Naive thymus-derived CD4-positive, alpha-beta T cell (primary cell): ENCODE measurements at regions not wholly inside any gene's neighbourhood (a gene's known extent, or its start where the extent isn't known, plus 50 kb on each side); places are given as distances from the start of the nearest gene placed in this dataset.

Source experiments
- ATAC-seq: fragments of 150-1000 bp; cut with Tn5 transposase; 2 replicates; pipeline ENCODE4 v1.10.0; 2021; ENCODE audit warnings: mild to moderate bottlenecking, moderate library complexity
- CTCF ChIA-PET: fragments of 350-600 bp; sonication (Branson Sonifier 250); formaldehyde crosslinking; loops from one replicate; lab custom pipeline; 2021; ENCODE audit warnings: antibody characterized with exemption; lab: Charles Lee
- POLR2A ChIA-PET: fragments of 350-600 bp; sonication (Branson Sonifier 250); formaldehyde crosslinking; loops from one replicate; lab custom pipeline; 2021; ENCODE audit warnings: antibody characterized with exemption, inconsistent platforms; lab: Charles Lee
- DNase-seq, 9 donors: peaks; one replicate each; pipeline versions ENCODE4 v3.0.0 to v3.0.0-alpha.2; 2020 to 2022; ENCODE audit warnings: mixed read lengths in 1 of 9
- H3K27ac ChIP-seq: one replicate; pipeline ENCODE4 v1.7.0; 2013; ENCODE audit warnings: mild to moderate bottlenecking, low read depth, low read length, moderate library complexity
- H3K27me3 ChIP-seq, 2 donors: one replicate each; pipeline ENCODE4 v1.7.0; 2013; ENCODE audit warnings: low read length in 2 of 2, mild to moderate bottlenecking in 2 of 2, moderate library complexity in 2 of 2; ENCODE audit not compliant: control insufficient read depth in 2 of 2, insufficient read depth in 2 of 2
- H3K36me3 ChIP-seq, 3 experiments: 1 replicate in 2 of 3; 2 replicates in 1 of 3; pipeline ENCODE4 v1.7.0; 2013; ENCODE audit warnings: low read length in 3 of 3, mild to moderate bottlenecking in 3 of 3, moderate library complexity in 1 of 3; ENCODE audit not compliant: insufficient read depth in 3 of 3, control insufficient read depth in 2 of 3
- H3K4me1 ChIP-seq, 2 donors: one replicate each; pipeline ENCODE4 v1.7.0; 2013; ENCODE audit warnings: low read length in 2 of 2, mild to moderate bottlenecking in 2 of 2, moderate library complexity in 1 of 2; ENCODE audit not compliant: control insufficient read depth in 2 of 2, insufficient read depth in 2 of 2
- H3K4me3 ChIP-seq: 2 replicates; pipeline ENCODE4 v1.7.0; 2013; ENCODE audit warnings: mild to moderate bottlenecking, low read length
- H3K9me3 ChIP-seq, 3 experiments: 1 replicate in 2 of 3; 2 replicates in 1 of 3; pipeline ENCODE4 v1.7.0; 2013; ENCODE audit warnings: low read length in 3 of 3; ENCODE audit not compliant: control insufficient read depth in 2 of 3
- H3K27ac Mint-ChIP-seq, 9 donors: one replicate each; pipeline ENCODE4 v1.8.0; 2020 to 2022; ENCODE audit warnings: mixed read lengths in 9 of 9, mild to moderate bottlenecking in 8 of 9, moderate library complexity in 5 of 9, inconsistent platforms in 2 of 9
- H3K27me3 Mint-ChIP-seq, 5 donors: one replicate each; pipeline ENCODE4 v1.8.0; 2021 to 2022; ENCODE audit warnings: mixed read lengths in 5 of 5, mild to moderate bottlenecking in 1 of 5
- H3K36me3 Mint-ChIP-seq, 5 donors: one replicate each; pipeline ENCODE4 v1.8.0; 2020 to 2022; ENCODE audit warnings: mixed read lengths in 5 of 5, mild to moderate bottlenecking in 3 of 5, inconsistent platforms in 1 of 5
- H3K4me1 Mint-ChIP-seq, 7 donors: one replicate each; pipeline ENCODE4 v1.8.0; 2020 to 2022; ENCODE audit warnings: mixed read lengths in 7 of 7, mild to moderate bottlenecking in 3 of 7, inconsistent platforms in 1 of 7
- H3K4me3 Mint-ChIP-seq, 10 donors: one replicate each; pipeline ENCODE4 v1.8.0; 2020 to 2022; ENCODE audit warnings: mild to moderate bottlenecking in 10 of 10, mixed read lengths in 10 of 10, moderate library complexity in 6 of 10, inconsistent platforms in 2 of 10
- H3K9me3 Mint-ChIP-seq, 11 donors: one replicate each; pipeline ENCODE4 v1.8.0; 2020 to 2022; ENCODE audit warnings: mixed read lengths in 11 of 11, mild to moderate bottlenecking in 4 of 11, inconsistent platforms in 1 of 11, moderate library complexity in 1 of 11
- intact Hi-C, 2 donors: fragments of 100-400 bp; cut with micrococcal nuclease; formaldehyde crosslinking; loops; one replicate each; pipeline ENCODE4 v1.15.1; 2023

DNA sequence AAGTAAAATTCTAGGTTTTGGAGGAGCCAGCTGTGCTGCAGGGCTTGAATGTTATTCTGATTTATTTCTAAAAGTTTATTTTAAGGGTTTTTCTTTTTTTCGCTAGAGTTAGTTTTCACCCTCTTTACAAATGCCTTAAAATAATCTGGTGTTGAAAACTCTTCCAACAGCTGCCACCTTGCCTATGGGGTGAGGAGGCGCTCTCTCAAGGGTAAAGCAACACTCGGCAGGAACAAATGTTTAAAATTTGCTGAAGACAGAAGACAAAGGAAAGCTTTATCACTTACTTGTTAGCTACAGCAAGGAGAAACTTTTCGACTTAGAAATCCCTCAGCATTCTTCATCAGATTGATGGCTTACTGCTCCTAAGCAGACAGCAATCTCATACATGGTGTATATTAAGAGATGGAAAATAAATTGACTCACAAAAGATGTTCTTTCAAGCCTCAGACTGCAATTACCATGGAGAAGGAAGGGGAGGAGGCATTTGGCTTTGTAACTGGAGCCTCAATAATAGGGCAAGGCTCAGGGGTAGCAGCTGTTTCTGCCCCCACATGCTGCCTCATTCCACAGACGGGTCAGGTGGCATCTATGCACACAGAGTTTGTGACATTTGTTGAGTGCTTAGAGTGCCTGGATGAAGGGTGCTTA, 79.8 kb upstream of the RALGPS2 start:
- Mint-ChIP-seq H3K27me3 (peaks cover 2 to 23% (median 12%) of the 10 kb centered on the region in 5 donors), H3K4me1 (no peaks in the 10 kb centered on the region), H3K9me3 (peaks cover 0 to 4% (median 0%) of the 10 kb centered on the region in 11 donors), H3K27ac (no peak overlapping the region), H3K4me3 (no peak overlapping the region), H3K36me3 (no peaks in the 10 kb centered on the region)
- ChIA-PET POLR2A (no interaction called here), CTCF (no interaction called here)
- DNase-seq (no peak), ATAC-seq (no peak)
- no peaks in the 10 kb centered on the region for H3K4me1 ChIP-seq
- no peaks in the 10 kb centered on the region for H3K27me3 ChIP-seq
- H3K4me3 ChIP-seq = no peak overlapping the region
- intact Hi-C loops = no loop called here
- no peak overlapping the region for H3K27ac ChIP-seq
- no peaks in the 10 kb centered on the region for H3K9me3 ChIP-seq
- H3K36me3 ChIP-seq = no peaks in the 10 kb centered on the region

DNA sequence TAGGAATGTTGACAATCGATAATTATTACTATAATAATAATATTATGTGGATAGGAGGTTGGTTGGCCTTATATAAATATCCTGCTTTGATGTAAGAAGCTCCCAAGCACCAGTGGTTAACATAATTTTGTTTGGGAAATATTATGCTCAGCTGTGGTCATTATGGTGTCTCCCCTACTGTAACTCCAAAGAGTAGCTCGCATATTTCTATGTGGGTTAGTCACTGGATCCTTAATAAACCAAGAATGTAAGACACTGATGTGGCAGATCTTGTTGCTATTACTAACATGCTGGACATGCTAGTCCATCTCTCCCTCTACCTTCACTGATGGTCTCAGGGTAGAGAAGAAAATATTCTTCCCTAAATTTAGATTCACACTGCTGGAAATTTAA, 79.2 kb upstream of the RALGPS2 start:
- ATAC-seq (no peak), DNase-seq (no peak)
- intact Hi-C loops = no loop called here
- Mint-ChIP-seq H3K36me3 (no peaks in the 10 kb centered on the region), H3K27me3 (peaks cover 2 to 28% (median 17%) of the 10 kb centered on the region in 5 donors), H3K27ac (no peak overlapping the region), H3K4me3 (no peak overlapping the region), H3K4me1 (no peaks in the 10 kb centered on the region), H3K9me3 (peaks cover 0 to 4% (median 0%) of the 10 kb centered on the region in 11 donors)
- ChIA-PET CTCF (no interaction called here), POLR2A (no interaction called here)
- Histone ChIP-seq H3K36me3 (no peaks in the 10 kb centered on the region), H3K4me3 (no peak overlapping the region), H3K9me3 (no peaks in the 10 kb centered on the region), H3K27me3 (no peaks in the 10 kb centered on the region), H3K27ac (no peak overlapping the region), H3K4me1 (no peaks in the 10 kb centered on the region)

DNA sequence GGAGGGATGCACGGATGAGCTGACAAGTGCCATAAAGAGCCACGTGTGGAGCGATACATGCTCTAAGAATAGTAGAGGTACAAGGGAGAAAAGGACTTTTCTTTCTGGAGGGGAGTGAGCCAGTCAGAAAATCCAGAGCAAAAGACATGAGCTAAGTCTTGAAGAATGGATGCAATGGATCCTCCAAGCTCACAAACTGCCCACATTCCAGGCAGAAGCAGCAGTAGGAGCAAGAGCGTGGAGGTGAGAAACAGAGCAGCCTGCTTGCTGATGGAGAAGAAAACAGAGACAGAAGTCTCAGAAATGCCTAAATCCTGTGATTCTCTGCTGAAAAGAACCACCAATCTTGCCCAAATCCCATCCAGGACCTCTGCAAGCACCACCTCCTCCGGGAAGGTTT, 78.2 kb upstream of the RALGPS2 start:
- intact Hi-C loops = no loop called here
- Mint-ChIP-seq H3K4me3 (no peak overlapping the region), H3K36me3 (no peaks in the 10 kb centered on the region), H3K9me3 (peaks cover 0 to 4% (median 0%) of the 10 kb centered on the region in 11 donors), H3K27ac (peak overlapping the region in 1 of 9 donors; percentile 63), H3K4me1 (no peaks in the 10 kb centered on the region), H3K27me3 (peaks cover 2 to 37% (median 25%) of the 10 kb centered on the region in 5 donors)
- Histone ChIP-seq H3K36me3 (no peaks in the 10 kb centered on the region), H3K27ac (no peak overlapping the region), H3K4me1 (no peaks in the 10 kb centered on the region), H3K4me3 (no peak overlapping the region), H3K9me3 (no peaks in the 10 kb centered on the region), H3K27me3 (no peaks in the 10 kb centered on the region)
- no peak for ATAC-seq
- POLR2A ChIA-PET = no interaction called here
- CTCF ChIA-PET = no interaction called here
- no peak for DNase-seq

DNA sequence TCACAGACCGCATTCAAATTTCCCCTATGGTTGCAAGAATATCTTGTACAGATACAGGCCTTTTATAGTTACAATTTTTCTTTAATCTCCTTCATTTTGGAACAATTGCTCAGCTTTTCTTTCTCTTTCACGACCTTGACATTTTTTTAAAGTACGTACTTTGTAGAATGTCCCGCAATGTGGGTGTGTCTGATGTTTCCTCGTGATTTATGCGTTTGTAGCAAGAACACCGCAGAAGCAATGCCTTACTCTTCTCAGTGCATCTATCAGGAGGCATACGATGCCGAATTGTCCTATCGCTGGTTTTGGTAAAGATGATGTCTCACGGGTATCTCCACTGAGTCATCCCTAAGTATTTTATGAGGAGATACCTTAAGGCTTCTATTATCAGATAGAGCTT, 76.9 kb upstream of the RALGPS2 start:
- Histone ChIP-seq H3K27me3 (no peaks in the 10 kb centered on the region), H3K4me1 (no peaks in the 10 kb centered on the region), H3K36me3 (no peaks in the 10 kb centered on the region), H3K9me3 (no peaks in the 10 kb centered on the region), H3K27ac (no peak overlapping the region), H3K4me3 (no peak overlapping the region)
- POLR2A ChIA-PET = no interaction called here
- intact Hi-C loops = no loop called here
- DNase-seq (no peak), ATAC-seq (no peak)
- Mint-ChIP-seq H3K4me1 (no peaks in the 10 kb centered on the region), H3K9me3 (peaks cover 0 to 4% (median 0%) of the 10 kb centered on the region in 11 donors), H3K4me3 (no peak overlapping the region), H3K27me3 (peaks cover 2 to 41% (median 30%) of the 10 kb centered on the region in 5 donors), H3K27ac (no peak overlapping the region), H3K36me3 (no peaks in the 10 kb centered on the region)
- CTCF ChIA-PET = no interaction called here

DNA sequence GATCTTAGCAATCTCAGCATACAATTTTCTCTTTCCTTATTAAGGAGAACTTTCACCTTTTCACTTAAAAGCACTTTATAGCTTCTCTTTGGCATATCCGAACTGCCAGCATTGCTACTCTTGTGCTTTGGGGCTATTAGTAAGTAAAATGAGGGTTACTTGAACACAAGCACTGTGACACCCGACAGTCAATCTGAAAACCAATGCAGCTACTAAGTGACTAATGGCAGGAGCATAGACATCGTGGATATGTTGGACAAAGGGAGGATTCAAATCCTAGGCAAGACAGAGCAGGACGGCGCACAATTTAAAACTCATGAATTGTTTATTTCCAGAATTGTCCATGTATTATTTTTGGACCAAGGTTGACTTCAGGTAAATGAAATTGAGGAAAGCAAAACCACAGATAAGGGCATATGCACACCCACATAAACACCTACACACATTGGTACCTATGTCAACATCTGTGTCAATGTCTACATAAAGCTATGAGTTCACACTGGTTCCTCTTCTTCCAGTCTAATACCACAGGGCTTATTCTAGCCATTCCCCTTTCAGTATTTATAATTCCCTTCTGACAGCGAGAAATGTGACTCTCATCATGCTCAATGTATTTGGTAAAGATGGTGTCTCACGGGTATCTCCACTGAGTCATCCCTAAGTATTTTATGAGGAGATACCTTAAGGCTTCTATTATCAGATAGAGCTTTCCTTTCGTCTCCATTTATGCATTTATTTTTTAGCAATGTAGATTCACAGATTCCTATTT, 75.3 kb upstream of the RALGPS2 start:
- POLR2A ChIA-PET = no interaction called here
- ATAC-seq (no peak), DNase-seq (no peak)
- Histone ChIP-seq H3K36me3 (no peaks in the 10 kb centered on the region), H3K4me3 (no peak overlapping the region), H3K27me3 (no peaks in the 10 kb centered on the region), H3K27ac (no peak overlapping the region), H3K9me3 (no peaks in the 10 kb centered on the region), H3K4me1 (no peaks in the 10 kb centered on the region)
- peaks cover 0 to 4% (median 0%) of the 10 kb centered on the region in 11 donors for H3K9me3 Mint-ChIP-seq
- intact Hi-C loops = no loop called here
- no peak overlapping the region for H3K27ac Mint-ChIP-seq
- no peak overlapping the region for H3K4me3 Mint-ChIP-seq
- CTCF ChIA-PET = no interaction called here
- H3K36me3 Mint-ChIP-seq = no peaks in the 10 kb centered on the region
- no peaks in the 10 kb centered on the region for H3K4me1 Mint-ChIP-seq
- H3K27me3 Mint-ChIP-seq = peaks cover 2 to 46% (median 30%) of the 10 kb centered on the region in 5 donors

DNA sequence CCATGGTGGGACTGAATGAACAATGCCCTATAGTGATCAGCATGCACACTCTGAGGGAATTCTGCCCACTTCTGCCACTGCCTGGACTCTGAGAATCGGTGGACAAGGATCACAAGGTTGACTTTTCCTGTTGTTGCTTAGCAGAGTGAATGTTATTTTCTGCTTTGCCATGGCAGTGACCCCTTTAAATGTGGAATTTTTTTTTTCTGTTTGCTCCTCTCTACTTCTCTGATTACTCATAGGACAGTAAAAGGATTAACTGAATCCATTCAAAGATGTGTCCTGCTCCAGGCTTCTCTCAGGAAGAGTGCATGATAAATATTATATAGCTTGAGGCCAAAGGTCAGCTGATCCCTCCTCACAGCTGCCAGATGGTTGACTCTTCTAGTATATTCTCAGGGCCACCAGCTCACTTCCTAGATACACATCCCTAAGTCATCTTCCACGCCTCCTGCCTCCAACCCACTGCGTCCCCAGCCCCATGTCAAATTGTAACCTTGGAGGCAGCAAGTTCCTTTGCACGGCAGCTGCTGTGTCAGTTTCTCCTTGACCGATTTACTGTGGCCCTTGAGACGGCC, 74.0 kb upstream of the RALGPS2 start:
- Mint-ChIP-seq H3K27ac (no peak overlapping the region), H3K9me3 (peaks cover 0 to 4% (median 0%) of the 10 kb centered on the region in 11 donors), H3K36me3 (no peaks in the 10 kb centered on the region), H3K4me1 (no peaks in the 10 kb centered on the region), H3K27me3 (peaks cover 0 to 48% (median 30%) of the 10 kb centered on the region in 5 donors), H3K4me3 (no peak overlapping the region)
- H3K27ac ChIP-seq = no peak overlapping the region
- H3K9me3 ChIP-seq = no peaks in the 10 kb centered on the region
- ATAC-seq (no peak), DNase-seq (no peak)
- H3K4me1 ChIP-seq = no peaks in the 10 kb centered on the region
- intact Hi-C loops = no loop called here
- ChIA-PET POLR2A (interaction anchor here (0.6 kb wide), 1 partner anchor 38 kb away, joined by 4 read pairs; no protein-coding TSS in a partner anchor), CTCF (interaction anchor here (1.6 kb wide), 1 partner anchor 108 kb away, joined by 3 read pairs; no protein-coding TSS in a partner anchor)
- no peak overlapping the region for H3K4me3 ChIP-seq
- no peaks in the 10 kb centered on the region for H3K36me3 ChIP-seq
- H3K27me3 ChIP-seq = no peaks in the 10 kb centered on the region
